ENCODE measurements at regions not wholly inside any gene's neighbourhood (a gene's known extent, or its start where the extent isn't known, plus 50 kb on each side); places are given as distances from the start of the nearest gene placed in this dataset.

DNA sequence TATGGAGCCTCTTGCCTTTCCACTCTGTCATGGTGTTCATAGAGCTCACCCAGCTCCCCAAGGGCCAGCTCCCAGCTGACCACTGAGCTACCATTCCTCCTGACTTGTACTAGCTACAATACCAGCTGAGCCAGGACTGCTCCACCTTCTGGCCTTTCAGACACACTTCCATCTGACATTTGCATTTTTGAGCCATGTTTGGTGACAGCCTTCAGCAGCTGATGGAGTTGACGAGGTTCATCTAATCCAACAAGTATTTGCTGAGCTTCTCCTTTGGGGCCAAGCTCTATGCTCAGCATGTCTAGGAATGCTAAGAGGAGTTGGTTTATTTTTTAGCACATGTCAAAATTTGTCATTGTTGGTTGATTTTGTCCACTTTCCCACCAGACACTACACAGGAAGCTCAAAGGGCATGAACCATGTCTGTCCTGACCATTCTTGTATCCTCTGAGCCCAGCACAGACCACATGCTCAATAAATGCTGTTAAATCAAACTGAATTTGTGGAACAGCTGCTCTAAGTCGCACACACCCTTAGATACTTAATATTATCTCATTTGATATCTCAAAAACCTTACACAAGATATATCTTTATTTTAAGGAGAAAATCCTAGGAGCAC is 142.6 kb upstream of the PPARGC1A start:
- H3K4me1 ChIP-seq: no peaks in the 10 kb centered on the region
- no peaks in the 10 kb centered on the region for H3K9me3 ChIP-seq
- ATAC-seq (peak in 6 of 8 donors; percentile 39 to 71 (median 60)), DNase-seq (peak in 1 of 2 donors; percentile 11)
- H3K27ac ChIP-seq: no peak overlapping the region
- H3K36me3 ChIP-seq: no peaks in the 10 kb centered on the region
- H3K4me3 ChIP-seq: no peak overlapping the region
- intact Hi-C loops (cut with DNase I): no loop called here
- H3K27me3 ChIP-seq: no peaks in the 10 kb centered on the region
- WGBS, 2 donors: 60 to 72% methylated on average over 2 of the region's 2 CpGs
- TF ChIP-seq, protein P1, sequence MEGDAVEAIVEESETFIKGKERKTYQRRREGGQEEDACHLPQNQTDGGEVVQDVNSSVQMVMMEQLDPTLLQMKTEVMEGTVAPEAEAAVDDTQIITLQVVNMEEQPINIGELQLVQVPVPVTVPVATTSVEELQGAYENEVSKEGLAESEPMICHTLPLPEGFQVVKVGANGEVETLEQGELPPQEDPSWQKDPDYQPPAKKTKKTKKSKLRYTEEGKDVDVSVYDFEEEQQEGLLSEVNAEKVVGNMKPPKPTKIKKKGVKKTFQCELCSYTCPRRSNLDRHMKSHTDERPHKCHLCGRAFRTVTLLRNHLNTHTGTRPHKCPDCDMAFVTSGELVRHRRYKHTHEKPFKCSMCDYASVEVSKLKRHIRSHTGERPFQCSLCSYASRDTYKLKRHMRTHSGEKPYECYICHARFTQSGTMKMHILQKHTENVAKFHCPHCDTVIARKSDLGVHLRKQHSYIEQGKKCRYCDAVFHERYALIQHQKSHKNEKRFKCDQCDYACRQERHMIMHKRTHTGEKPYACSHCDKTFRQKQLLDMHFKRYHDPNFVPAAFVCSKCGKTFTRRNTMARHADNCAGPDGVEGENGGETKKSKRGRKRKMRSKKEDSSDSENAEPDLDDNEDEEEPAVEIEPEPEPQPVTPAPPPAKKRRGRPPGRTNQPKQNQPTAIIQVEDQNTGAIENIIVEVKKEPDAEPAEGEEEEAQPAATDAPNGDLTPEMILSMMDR (IDR thresholded peaks at IDR 0.05): peak in 7 of 9 donors; percentile 26 to 47 (median 29)

DNA sequence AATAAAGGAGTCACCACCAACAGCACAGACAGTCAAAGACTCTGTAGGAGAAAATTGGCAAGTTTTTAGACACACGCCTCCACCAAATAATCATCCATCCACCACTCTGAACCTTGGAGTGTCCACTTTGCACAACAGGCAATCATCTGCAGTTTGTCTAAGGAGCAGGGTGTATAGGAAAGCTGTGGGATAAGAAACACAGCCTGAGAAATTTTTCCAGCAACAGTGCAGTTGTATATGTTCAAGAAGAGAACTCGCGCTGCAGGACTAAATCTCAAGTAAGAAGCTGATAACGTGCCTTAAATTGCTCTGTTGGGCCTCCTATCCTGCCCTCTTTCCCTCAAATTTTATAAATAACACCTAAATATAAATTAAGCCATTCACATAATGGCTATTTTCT is 136.7 kb upstream of the PPARGC1A start:
- intact Hi-C loops (cut with DNase I): loop anchor here in 1 of 10 donors (10.0 kb wide), 1 partner anchor 62 kb away; no protein-coding TSS in a partner anchor
- Histone ChIP-seq H3K27me3 (no peaks in the 10 kb centered on the region), H3K27ac (no peak overlapping the region), H3K36me3 (no peaks in the 10 kb centered on the region), H3K9me3 (no peaks in the 10 kb centered on the region), H3K4me1 (no peaks in the 10 kb centered on the region), H3K4me3 (no peak overlapping the region)
- WGBS, 2 donors: 78 to 92% methylated on average over 4 of the region's 4 CpGs
- TF ChIP-seq, protein P1 (IDR thresholded peaks at IDR 0.05): no peak
- DNase-seq (no peak), ATAC-seq (no peak)

DNA sequence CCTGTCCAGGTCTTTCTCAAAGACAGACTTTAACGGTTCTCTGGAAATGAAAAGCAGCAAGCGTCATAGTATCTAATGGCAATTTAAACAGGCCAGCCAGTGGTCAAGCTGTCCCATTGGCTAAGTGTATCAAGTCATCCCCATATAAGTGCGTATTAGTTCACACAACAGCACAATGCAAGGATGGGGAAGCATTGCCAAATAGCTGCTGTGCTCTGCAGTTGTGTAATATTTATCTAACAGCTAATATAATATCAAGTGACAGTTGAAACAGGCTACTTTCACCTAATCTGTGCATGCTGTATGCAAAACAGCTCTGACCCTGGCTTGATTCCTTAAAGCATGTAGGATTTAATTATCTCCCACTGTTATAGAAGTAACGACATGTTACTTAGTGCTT is 134.8 kb upstream of the PPARGC1A start:
- H3K36me3 ChIP-seq: no peaks in the 10 kb centered on the region
- 79 to 86% methylated on average over 4 of the region's 4 CpGs for WGBS, 2 donors
- ATAC-seq (no peak), DNase-seq (no peak)
- H3K4me1 ChIP-seq: no peaks in the 10 kb centered on the region
- H3K9me3 ChIP-seq: no peaks in the 10 kb centered on the region
- TF ChIP-seq, protein P1 (IDR thresholded peaks at IDR 0.05): no peak
- H3K4me3 ChIP-seq: no peak overlapping the region
- H3K27me3 ChIP-seq: no peaks in the 10 kb centered on the region
- intact Hi-C loops (cut with DNase I): loop anchor here in 1 of 10 donors (10.0 kb wide), 1 partner anchor 60 kb away; no protein-coding TSS in a partner anchor
- H3K27ac ChIP-seq: no peak overlapping the region

DNA sequence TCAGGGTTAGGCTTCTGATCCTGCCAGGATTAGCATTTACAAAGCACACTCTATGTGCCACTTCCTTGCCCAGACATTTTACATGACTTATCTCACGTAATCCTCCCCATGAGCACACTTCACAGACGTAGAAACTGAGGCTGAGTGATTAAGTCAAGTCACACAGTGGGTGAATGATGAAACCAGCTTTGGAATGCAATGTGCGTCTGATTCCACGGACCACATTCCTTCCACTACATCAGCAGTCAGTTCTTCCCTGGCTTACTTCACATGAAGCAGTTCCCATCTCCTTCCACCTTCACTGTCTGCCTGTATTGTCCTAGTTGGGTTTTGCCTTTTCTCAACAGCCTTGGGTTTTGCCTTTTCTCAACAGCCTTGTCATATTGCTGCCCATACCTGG is 134.3 kb upstream of the PPARGC1A start:
- DNase-seq (no peak), ATAC-seq (no peak)
- Histone ChIP-seq H3K4me3 (no peak overlapping the region), H3K9me3 (no peaks in the 10 kb centered on the region), H3K27me3 (no peaks in the 10 kb centered on the region), H3K27ac (no peak overlapping the region), H3K36me3 (no peaks in the 10 kb centered on the region), H3K4me1 (no peaks in the 10 kb centered on the region)
- TF ChIP-seq, protein P1 (IDR thresholded peaks at IDR 0.05): no peak
- intact Hi-C loops (cut with DNase I): loop anchor here in 1 of 10 donors (10.0 kb wide), 1 partner anchor 59 kb away; no protein-coding TSS in a partner anchor
- 64% methylated on average over 4 of the region's 4 CpGs for WGBS, 2 donors
